WERI-Rb-1 (cell line): ENCODE measurements at regions not wholly inside any gene's neighbourhood (a gene's known extent, or its start where the extent isn't known, plus 50 kb on each side); places are given as distances from the start of the nearest gene placed in this dataset.

ENCODE experiments used
- DNase-seq: peaks from one replicate; pipeline ENCODE4 v3.0.0-alpha.2; 2020
- H3K27ac ChIP-seq: fragments of 250-450 bp; sonication (Bioruptor Pico); 2 replicates; pipeline ENCODE4 v1.5.1; 2020; ENCODE audit warnings: mild to moderate bottlenecking, moderate library complexity
- H3K27me3 ChIP-seq: fragments of 250-450 bp; sonication (Bioruptor Pico); 2 replicates; pipeline ENCODE4 v1.5.1; 2021; ENCODE audit warnings: mild to moderate bottlenecking, low read depth, moderate library complexity; ENCODE audit not compliant: insufficient read depth, severe bottlenecking
- H3K36me3 ChIP-seq: fragments of 250-450 bp; sonication (Bioruptor Pico); 2 replicates; pipeline ENCODE4 v1.5.1; 2020; ENCODE audit warnings: mild to moderate bottlenecking, moderate library complexity
- H3K4me3 ChIP-seq: 2 replicates; pipeline ENCODE4 v1.5.1; 2011; ENCODE audit warnings: low read depth, mild to moderate bottlenecking, control low read depth, low read length
- H3K9me3 ChIP-seq: fragments of 250-450 bp; sonication (Bioruptor Pico); 2 replicates; pipeline ENCODE4 v1.5.1; 2021; ENCODE audit warnings: mild to moderate bottlenecking, moderate library complexity; ENCODE audit not compliant: severe bottlenecking
- TF ChIP-seq, protein P1 (sequence below): IDR thresholded peaks from 2 replicates; pipeline ENCODE4 v1.5.1; 2011; ENCODE audit warnings: low read depth, mild to moderate bottlenecking, control low read depth, inconsistent platforms, low read length

DNA sequence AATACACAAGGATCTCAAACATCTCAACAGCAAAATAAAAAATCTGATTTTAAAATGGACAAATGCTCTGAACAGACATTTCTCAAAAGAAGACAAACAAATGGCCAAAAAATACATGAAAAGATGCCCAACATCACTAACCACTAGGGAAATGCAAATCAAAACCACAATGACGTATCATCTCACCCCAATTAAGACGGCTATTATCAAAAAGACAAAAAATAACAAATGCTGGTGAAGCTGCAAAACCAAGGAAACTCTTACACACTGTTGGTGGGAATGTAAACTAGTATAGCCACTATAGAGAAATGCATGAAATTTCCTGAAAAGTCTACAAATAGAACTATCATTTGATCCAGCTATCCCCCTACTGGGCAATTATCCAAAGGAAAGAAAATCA lies 145.0 kb downstream of the BTG1 start:
- Histone ChIP-seq H3K36me3 (no peaks in the 10 kb centered on the region), H3K9me3 (no peaks in the 10 kb centered on the region), H3K27me3 (no peaks in the 10 kb centered on the region), H3K27ac (no peak overlapping the region), H3K4me3 (no peak overlapping the region)
- DNase-seq: no peak
- TF ChIP-seq, protein P1, sequence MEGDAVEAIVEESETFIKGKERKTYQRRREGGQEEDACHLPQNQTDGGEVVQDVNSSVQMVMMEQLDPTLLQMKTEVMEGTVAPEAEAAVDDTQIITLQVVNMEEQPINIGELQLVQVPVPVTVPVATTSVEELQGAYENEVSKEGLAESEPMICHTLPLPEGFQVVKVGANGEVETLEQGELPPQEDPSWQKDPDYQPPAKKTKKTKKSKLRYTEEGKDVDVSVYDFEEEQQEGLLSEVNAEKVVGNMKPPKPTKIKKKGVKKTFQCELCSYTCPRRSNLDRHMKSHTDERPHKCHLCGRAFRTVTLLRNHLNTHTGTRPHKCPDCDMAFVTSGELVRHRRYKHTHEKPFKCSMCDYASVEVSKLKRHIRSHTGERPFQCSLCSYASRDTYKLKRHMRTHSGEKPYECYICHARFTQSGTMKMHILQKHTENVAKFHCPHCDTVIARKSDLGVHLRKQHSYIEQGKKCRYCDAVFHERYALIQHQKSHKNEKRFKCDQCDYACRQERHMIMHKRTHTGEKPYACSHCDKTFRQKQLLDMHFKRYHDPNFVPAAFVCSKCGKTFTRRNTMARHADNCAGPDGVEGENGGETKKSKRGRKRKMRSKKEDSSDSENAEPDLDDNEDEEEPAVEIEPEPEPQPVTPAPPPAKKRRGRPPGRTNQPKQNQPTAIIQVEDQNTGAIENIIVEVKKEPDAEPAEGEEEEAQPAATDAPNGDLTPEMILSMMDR: no peak

DNA sequence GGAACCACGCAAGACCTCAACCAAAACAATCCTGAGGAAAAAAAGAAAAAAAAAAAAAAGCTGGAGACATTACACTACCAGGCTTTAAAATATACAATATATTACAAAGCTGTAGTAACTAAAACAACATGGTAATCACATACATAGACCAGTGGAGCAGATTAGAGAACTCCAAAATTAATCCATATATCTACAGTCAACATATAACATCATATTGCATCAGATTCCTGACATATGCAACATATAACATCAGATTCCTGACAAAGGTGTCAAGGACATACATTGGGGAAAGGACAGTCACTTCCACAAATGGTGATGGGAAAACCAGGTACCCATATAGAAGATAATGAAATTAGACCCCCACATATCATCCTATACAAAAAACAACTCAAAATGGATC lies 145.8 kb downstream of the BTG1 start:
- Histone ChIP-seq H3K4me3 (no peak overlapping the region), H3K36me3 (no peaks in the 10 kb centered on the region), H3K9me3 (no peaks in the 10 kb centered on the region), H3K27ac (no peak overlapping the region), H3K27me3 (no peaks in the 10 kb centered on the region)
- DNase-seq: no peak
- TF ChIP-seq, protein P1: no peak

DNA sequence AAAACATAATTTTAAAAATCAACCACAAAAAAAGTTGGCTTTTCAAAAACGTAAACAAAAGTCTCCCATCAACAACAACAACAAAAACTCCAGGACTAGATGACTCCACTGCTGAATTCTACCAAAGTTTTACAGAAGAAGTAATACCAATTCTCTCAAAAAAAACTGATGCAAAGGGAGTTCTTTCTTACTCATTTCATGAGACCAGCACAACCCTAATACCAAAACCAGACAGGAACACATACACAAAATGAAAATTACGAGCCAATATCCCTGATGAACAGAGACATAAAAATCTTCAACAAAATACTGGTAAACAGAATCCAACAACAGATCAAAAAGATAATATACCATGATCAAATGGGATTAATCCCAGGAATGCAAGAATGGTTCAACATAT lies 147.3 kb downstream of the BTG1 start:
- no peak overlapping the region for H3K4me3 ChIP-seq
- no peaks in the 10 kb centered on the region for H3K27me3 ChIP-seq
- TF ChIP-seq, protein P1: no peak
- H3K9me3 ChIP-seq: no peaks in the 10 kb centered on the region
- no peak overlapping the region for H3K27ac ChIP-seq
- no peak for DNase-seq
- no peaks in the 10 kb centered on the region for H3K36me3 ChIP-seq

DNA sequence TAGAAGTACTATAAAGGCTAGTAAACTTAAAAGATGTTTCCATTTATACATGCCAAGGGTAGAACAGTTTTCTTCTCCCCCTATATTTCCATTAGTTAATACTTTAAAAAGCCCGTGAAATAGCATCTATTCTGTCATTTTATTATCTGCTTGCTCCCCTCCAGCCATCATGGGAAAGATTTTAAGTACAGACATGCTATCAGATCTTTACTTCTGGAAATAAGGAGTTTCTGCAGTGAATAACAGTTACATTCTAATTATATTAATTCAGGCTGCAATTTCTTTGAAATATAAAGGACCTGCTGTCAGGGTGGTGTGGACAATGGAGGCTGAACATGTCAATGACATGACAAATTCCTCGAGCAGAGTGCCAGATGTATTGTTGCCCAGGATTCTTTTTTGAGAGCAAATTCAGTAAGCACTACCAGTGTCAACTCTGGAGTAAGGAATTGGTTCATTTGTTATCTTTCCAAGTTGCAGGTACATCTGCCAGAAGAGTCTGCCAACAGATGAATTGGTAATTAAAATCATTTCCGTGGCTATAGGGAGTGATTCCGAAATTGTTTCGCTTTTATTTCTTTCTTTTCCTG lies 151.3 kb downstream of the BTG1 start:
- TF ChIP-seq, protein P1: no peak
- H3K4me3 ChIP-seq: no peak overlapping the region

DNA sequence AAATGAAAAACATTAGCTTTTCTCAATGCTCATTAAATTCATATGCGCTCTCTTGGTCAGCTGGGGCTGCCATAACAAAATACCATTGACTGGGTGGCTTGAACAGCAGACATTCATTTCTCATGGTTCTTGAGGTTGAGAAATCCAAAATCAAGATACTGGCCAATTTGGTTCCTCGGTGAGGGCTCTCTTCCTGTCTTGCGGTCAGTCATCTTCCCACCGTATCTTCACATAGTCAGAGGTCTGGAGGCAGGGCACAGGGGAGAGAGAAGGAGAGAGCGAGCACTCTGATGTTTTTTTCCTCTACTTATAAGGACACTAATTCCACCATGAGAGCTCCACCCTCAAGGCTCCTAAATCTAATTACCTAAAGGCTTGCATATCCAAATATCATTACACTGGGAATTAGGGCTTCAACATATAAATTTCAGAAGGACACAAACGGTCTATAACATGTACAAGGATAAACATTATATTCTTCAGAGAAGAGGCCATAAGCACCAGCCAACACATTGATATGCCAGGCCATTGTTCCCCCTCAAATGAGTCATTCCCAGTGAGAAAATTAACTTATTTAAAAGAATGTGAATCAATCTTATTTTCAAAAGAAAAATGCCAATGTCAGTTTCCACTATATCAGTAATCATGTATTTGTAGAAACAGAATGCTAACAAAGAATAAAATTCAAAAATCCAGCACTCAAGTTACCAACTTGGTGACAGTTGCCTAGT lies 152.2 kb downstream of the BTG1 start:
- TF ChIP-seq, protein P1: no peak

More for the DNA sequence above, 151.3 kb downstream of the BTG1 start:
- DNase-seq: no peak
- no peaks in the 10 kb centered on the region for H3K36me3 ChIP-seq
- no peaks in the 10 kb centered on the region for H3K9me3 ChIP-seq
- no peak overlapping the region for H3K27ac ChIP-seq
- H3K27me3 ChIP-seq: no peaks in the 10 kb centered on the region

More for the DNA sequence above, 152.2 kb downstream of the BTG1 start:
- no peaks in the 10 kb centered on the region for H3K36me3 ChIP-seq
- H3K4me3 ChIP-seq: no peak overlapping the region
- no peak for DNase-seq
- H3K9me3 ChIP-seq: no peaks in the 10 kb centered on the region
- H3K27ac ChIP-seq: no peak overlapping the region
- no peaks in the 10 kb centered on the region for H3K27me3 ChIP-seq
